Pancreas (tissue), 10 donors: ENCODE measurements at regions not wholly inside any gene's neighbourhood (a gene's known extent, or its start where the extent isn't known, plus 50 kb on each side); places are given as distances from the start of the nearest gene placed in this dataset.

Experiments used
- ATAC-seq, 4 donors: fragments of 200-7000 bp; cut with Tn5 transposase; one replicate each; pipeline versions ENCODE4 v1.8.0 to v1.9.1; 2020; ENCODE audit warnings: mild to moderate bottlenecking in 4 of 4, moderate library complexity in 4 of 4
- DNase-seq, 6 donors: peaks; one replicate each; pipeline ENCODE4 v3.0.0-alpha.2; 2020
- FAIRE-seq: peaks from 2 replicates; lab custom pipeline; 2012; peaks lifted over from hg19 to GRCh38; lab: Jason Lieb, UNC
- H3K27ac ChIP-seq, 4 donors: fragments of 200-600 bp; sonication (generic); 1 replicate in 3 of 4; 2 replicates in 1 of 4; pipeline versions ENCODE4 v1.5.0 to v1.8.0; 2020
- H3K27me3 ChIP-seq, 4 donors: fragments of 200-600 bp; one replicate each; pipeline ENCODE4 v1.8.0; 2021
- H3K36me3 ChIP-seq, 3 donors: fragments of 200-600 bp; sonication (generic) in 1 of 3; one replicate each; pipeline versions ENCODE4 v1.5.0 to v1.8.0; 2020 to 2021
- H3K4me1 ChIP-seq, 3 donors: fragments of 200-600 bp; one replicate each; pipeline ENCODE4 v1.8.0; 2021
- H3K4me3 ChIP-seq, 4 donors: fragments of 200-600 bp; sonication (generic) in 2 of 4; one replicate each; pipeline versions ENCODE4 v1.5.0 to v1.8.0; 2020 to 2021
- H3K9me3 ChIP-seq, 4 donors: fragments of 200-600 bp; one replicate each; pipeline ENCODE4 v1.8.0; 2021
- CTCF ChIP-seq, 4 donors: fragments of 200-600 bp; sonication (generic) in 3 of 4; IDR thresholded peaks; one replicate each; pipeline versions ENCODE4 v1.5.0 to v1.8.0; 2021; ENCODE audit warnings: antibody characterized with exemption in 4 of 4
- WGBS, 2 donors: extraction: QIAGEN DNeasy Blood & Tissue Kit; methylation state at CpG; one replicate each; pipeline ENCODE4 v1.1.7; 2013; 5-methylcytosine and 5-hydroxymethylcytosine counted together
- intact Hi-C, 3 donors: fragments of 100-400 bp; cut with DNase I; formaldehyde crosslinking; loops; one replicate each; pipeline versions ENCODE4 v1.11.1 to v1.14.2; 2022
- donor health status: healthy with polysubstance abuse.
- donor health status: DM: no; HTN: no; CAD: no; lungs with moderate emphysema.
- donor health status: DM: no; HTN: no; CAD: no.
- donor health status: control.
- donor health status: control.
- donor health status: Bipolar disorder and iron deficiency.
- donor health status: DM: yes; HTN: yes; CAD: no.
- donor health status: DM: no; HTN: no; CAD: no.
- donor health status: DM: no; HTN: no; CAD: no.
- donor health status: DM: yes; HTN: yes; CAD: no.

DNA sequence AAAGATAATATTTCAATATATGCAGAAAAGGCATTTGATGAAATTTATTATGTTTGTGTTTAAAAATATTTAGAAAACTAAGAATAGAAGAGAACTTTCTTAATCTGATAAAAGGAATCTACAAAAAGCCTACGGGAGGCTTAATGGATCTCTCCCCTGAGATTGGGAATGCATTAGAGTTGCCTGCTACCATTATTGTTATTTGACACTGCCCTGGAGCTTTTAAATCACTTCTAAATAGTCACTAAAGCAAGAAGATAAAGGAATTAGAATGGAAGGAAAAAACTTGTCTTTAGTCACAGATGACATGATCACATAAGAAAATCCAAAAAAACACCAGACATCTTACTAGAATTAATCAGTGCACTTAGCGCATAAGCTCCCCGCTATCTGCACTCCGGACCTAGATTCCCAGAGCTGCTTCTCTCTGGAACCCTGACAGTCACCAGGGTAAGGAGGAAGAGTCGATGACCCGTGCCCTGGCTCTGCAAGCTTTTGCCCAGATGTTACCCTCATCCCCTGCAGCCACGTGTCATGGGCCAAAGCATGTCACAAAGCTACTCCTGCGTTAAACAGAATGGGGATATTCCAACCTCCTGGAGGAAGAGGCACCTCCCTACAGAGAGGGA, 97.1 kb downstream of the MINAR1 start:
- no peak for TF ChIP-seq CTCF (IDR thresholded peaks at IDR 0.05)
- FAIRE-seq (no peak), ATAC-seq (no peak), DNase-seq (no peak)
- Histone ChIP-seq H3K27ac (no peak overlapping the region), H3K4me1 (no peaks in the 10 kb centered on the region), H3K9me3 (no peaks in the 10 kb centered on the region), H3K4me3 (no peak overlapping the region), H3K27me3 (no peaks in the 10 kb centered on the region), H3K36me3 (no peaks in the 10 kb centered on the region)
- intact Hi-C loops = no loop called here
- WGBS, 2 donors = 65 to 71% methylated on average over 8 of the region's 8 CpGs

GRCh38 chr15:79535536-79535935, 103.4 kb downstream of the MINAR1 start:
- H3K4me3 ChIP-seq = no peak overlapping the region
- intact Hi-C loops = no loop called here
- H3K36me3 ChIP-seq = no peaks in the 10 kb centered on the region
- no peak for FAIRE-seq
- H3K4me1 ChIP-seq = no peaks in the 10 kb centered on the region
- ATAC-seq = no peak
- H3K27ac ChIP-seq = no peak overlapping the region
- TF ChIP-seq CTCF (IDR thresholded peaks at IDR 0.05) = no peak
- H3K9me3 ChIP-seq = no peaks in the 10 kb centered on the region
- no peaks in the 10 kb centered on the region for H3K27me3 ChIP-seq
- WGBS, 2 donors = 73 to 77% methylated on average over 3 of the region's 3 CpGs
- no peak for DNase-seq

GRCh38 chr15:79538527-79538926, 106.4 kb downstream of the MINAR1 start:
- no peak for TF ChIP-seq CTCF (IDR thresholded peaks at IDR 0.05)

GRCh38 chr15:79539401-79539800, 107.3 kb downstream of the MINAR1 start:
- no peak for ATAC-seq
- H3K4me3 ChIP-seq = no peak overlapping the region
- no peak for FAIRE-seq
- WGBS, 2 donors = 76 to 77% methylated on average over 3 of the region's 3 CpGs
- intact Hi-C loops = no loop called here
- H3K36me3 ChIP-seq = no peaks in the 10 kb centered on the region
- H3K27me3 ChIP-seq = no peaks in the 10 kb centered on the region
- H3K9me3 ChIP-seq = no peaks in the 10 kb centered on the region
- no peaks in the 10 kb centered on the region for H3K4me1 ChIP-seq
- DNase-seq = no peak
- H3K27ac ChIP-seq = no peak overlapping the region
- TF ChIP-seq CTCF (IDR thresholded peaks at IDR 0.05) = no peak

More at GRCh38 chr15:79538527-79538926, 106.4 kb downstream of the MINAR1 start:
- H3K4me1 ChIP-seq = no peaks in the 10 kb centered on the region
- ATAC-seq (no peak), FAIRE-seq (no peak), DNase-seq (no peak)
- 78 to 81% methylated on average over 5 of the region's 5 CpGs for WGBS, 2 donors
- no peaks in the 10 kb centered on the region for H3K27me3 ChIP-seq
- no peaks in the 10 kb centered on the region for H3K9me3 ChIP-seq
- H3K27ac ChIP-seq = no peak overlapping the region
- intact Hi-C loops = no loop called here
- H3K36me3 ChIP-seq = no peaks in the 10 kb centered on the region
- no peak overlapping the region for H3K4me3 ChIP-seq

GRCh38 chr15:79540551-79540950, 108.4 kb downstream of the MINAR1 start:
- FAIRE-seq (no peak), ATAC-seq (no peak), DNase-seq (no peak)
- H3K27ac ChIP-seq = no peak overlapping the region
- H3K9me3 ChIP-seq = no peaks in the 10 kb centered on the region
- peak in 1 of 4 donors; percentile 7 for TF ChIP-seq CTCF (IDR thresholded peaks at IDR 0.05)
- no peaks in the 10 kb centered on the region for H3K27me3 ChIP-seq
- WGBS, 2 donors = 87 to 89% methylated on average over 2 of the region's 2 CpGs
- intact Hi-C loops = no loop called here
- no peaks in the 10 kb centered on the region for H3K4me1 ChIP-seq
- no peak overlapping the region for H3K4me3 ChIP-seq
- no peaks in the 10 kb centered on the region for H3K36me3 ChIP-seq
